ENCODE measurements at regions not wholly inside any gene's neighbourhood (a gene's known extent, or its start where the extent isn't known, plus 50 kb on each side); places are given as distances from the start of the nearest gene placed in this dataset.

DNA sequence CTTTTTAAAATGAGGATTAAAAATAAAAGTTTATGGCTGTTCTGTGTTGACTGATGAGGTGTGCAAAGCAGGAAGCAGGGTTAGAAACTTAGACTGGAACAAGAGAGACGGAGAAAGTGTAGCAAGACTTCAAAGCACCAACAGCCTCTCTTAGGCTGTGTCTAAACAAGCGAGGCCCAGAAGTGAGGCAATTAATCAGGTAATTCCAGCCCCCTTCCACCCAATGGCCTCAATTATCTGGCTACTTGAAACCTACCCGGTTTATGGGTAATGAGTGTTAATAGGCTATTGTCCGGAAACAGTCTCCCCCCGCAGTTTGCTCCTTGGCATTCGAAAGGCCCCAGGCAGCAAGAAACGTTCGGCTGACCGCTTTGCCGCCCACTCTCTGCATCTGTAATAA, 171.7 kb upstream of the MYCN start:
- ChIA-PET POLR2A (no interaction called here), CTCF (interaction anchor here (0.6 kb wide), 1 partner anchor 853 kb away, joined by 3 read pairs; no protein-coding TSS in a partner anchor)
- no peak for DNase-seq (ENCODE audit: low read depth, low spot score)
- H3K4me3 ChIP-seq (ENCODE audit: low read depth, low read length) = no peak overlapping the region
- peaks cover 33% of the 10 kb centered on the region for H3K9me3 ChIP-seq (ENCODE audit: control insufficient read depth, insufficient read depth, low read length)
- no peaks in the 10 kb centered on the region for H3K27me3 ChIP-seq (ENCODE audit: control insufficient read depth, insufficient read depth, low read length)
- no peak overlapping the region for H3K27ac ChIP-seq (ENCODE audit: low read depth, low read length)
- TF ChIP-seq, protein P1, sequence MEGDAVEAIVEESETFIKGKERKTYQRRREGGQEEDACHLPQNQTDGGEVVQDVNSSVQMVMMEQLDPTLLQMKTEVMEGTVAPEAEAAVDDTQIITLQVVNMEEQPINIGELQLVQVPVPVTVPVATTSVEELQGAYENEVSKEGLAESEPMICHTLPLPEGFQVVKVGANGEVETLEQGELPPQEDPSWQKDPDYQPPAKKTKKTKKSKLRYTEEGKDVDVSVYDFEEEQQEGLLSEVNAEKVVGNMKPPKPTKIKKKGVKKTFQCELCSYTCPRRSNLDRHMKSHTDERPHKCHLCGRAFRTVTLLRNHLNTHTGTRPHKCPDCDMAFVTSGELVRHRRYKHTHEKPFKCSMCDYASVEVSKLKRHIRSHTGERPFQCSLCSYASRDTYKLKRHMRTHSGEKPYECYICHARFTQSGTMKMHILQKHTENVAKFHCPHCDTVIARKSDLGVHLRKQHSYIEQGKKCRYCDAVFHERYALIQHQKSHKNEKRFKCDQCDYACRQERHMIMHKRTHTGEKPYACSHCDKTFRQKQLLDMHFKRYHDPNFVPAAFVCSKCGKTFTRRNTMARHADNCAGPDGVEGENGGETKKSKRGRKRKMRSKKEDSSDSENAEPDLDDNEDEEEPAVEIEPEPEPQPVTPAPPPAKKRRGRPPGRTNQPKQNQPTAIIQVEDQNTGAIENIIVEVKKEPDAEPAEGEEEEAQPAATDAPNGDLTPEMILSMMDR (IDR thresholded peaks at IDR 0.05; ENCODE audit: low read depth, low read length) = no peak

DNA sequence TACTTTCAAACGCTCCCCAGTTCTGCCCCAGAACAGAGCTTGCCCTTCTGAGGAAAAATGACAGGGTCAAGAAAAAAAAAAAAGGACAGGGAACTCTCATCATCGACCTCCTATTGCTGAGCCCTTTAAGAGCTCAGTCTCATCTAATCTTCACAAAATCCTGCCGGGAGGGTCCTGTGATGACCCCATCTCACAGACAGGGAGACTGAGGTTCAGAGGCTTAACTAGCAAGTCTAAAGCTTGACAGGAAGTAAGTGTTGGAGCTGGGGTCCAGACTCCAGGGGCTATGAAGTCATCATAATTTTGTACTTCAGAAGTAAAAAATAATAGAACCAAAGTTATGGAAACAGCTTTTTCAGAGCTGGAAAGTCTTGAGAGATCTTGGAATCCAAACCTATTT, 171.1 kb upstream of the MYCN start:
- ChIA-PET POLR2A (no interaction called here), CTCF (interaction anchor here (0.6 kb wide), 1 partner anchor 852 kb away, joined by 3 read pairs; no protein-coding TSS in a partner anchor)
- Histone ChIP-seq H3K27me3 (ENCODE audit: control insufficient read depth, insufficient read depth, low read length) (no peaks in the 10 kb centered on the region), H3K9me3 (ENCODE audit: control insufficient read depth, insufficient read depth, low read length) (peaks cover 33% of the 10 kb centered on the region), H3K4me3 (ENCODE audit: low read depth, low read length) (no peak overlapping the region), H3K27ac (ENCODE audit: low read depth, low read length) (no peak overlapping the region)
- no peak for DNase-seq (ENCODE audit: low read depth, low spot score)
- TF ChIP-seq, protein P1 (IDR thresholded peaks at IDR 0.05; ENCODE audit: low read depth, low read length) = no peak

DNA sequence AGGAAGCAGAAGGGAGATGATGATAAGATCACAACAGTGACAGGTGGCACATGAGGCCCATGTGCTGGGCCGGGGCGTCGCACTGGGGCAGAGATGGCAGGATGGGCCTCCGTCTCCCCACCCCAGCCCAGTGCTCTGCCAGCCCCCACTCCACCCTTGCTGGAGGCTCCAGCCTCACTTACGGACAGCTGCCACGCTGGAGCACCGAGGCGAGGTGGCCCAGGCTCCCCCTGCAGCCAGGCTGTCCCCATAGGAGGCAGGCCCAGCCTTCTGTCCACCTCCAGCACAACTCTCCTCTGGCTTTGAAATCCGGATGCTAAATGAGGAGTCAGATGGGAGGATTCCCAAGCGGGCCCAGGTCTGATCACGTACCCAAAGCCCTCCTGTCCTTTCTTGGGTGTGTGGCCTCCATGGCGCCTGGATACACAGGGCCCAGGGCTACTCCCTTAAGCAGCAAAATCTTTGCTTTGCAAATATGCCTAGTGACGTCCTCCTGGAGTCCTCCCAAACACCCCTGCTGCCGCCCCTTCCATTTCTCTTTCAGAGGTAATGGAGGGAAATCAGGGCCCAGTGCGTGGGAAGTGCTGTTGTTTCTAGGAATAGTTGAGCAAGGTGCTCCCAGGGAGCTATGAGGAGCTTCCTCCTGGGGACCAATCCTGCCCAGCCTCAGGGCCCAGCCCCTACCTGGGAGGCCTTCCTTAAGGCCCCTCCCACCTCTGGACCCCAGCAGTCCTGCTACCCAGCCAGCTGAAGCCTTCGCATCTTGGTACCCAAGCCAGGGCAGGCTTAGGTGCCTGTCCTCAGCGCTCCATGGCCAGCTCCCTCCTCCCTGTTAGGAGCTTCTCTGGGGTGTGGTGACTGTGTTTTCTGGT, 170.4 kb upstream of the MYCN start:
- POLR2A ChIA-PET = no interaction called here
- CTCF ChIA-PET = no interaction called here
- TF ChIP-seq, protein P1 (IDR thresholded peaks at IDR 0.05; ENCODE audit: low read depth, low read length) = no peak
- DNase-seq (ENCODE audit: low read depth, low spot score) = no peak
- no peak overlapping the region for H3K27ac ChIP-seq (ENCODE audit: low read depth, low read length)
- no peaks in the 10 kb centered on the region for H3K27me3 ChIP-seq (ENCODE audit: control insufficient read depth, insufficient read depth, low read length)
- H3K9me3 ChIP-seq (ENCODE audit: control insufficient read depth, insufficient read depth, low read length) = peaks cover 33% of the 10 kb centered on the region
- no peak overlapping the region for H3K4me3 ChIP-seq (ENCODE audit: low read depth, low read length)

DNA sequence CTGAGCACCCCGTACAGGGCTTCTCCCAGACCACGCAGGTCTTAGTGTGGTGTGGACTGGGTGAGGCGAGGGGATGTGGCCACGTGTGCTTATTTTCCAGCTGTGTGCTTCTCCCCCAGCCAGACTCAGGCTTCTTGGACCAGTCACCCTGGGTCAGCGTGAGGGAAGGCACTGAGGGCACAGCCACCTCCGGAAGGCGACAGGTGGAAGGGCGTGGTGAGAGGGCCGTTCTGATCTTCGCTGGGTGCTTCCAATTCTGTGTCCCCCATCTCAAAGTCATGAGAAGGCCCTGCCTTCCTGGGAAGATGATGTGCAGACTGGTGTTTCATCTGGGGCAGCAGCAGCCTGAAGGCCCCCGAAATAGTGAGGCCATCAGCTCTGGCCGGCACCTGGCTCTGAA, 169.7 kb upstream of the MYCN start:
- POLR2A ChIA-PET = no interaction called here
- Histone ChIP-seq H3K27ac (ENCODE audit: low read depth, low read length) (no peak overlapping the region), H3K4me3 (ENCODE audit: low read depth, low read length) (no peak overlapping the region), H3K9me3 (ENCODE audit: control insufficient read depth, insufficient read depth, low read length) (peaks cover 31% of the 10 kb centered on the region), H3K27me3 (ENCODE audit: control insufficient read depth, insufficient read depth, low read length) (no peaks in the 10 kb centered on the region)
- CTCF ChIA-PET = no interaction called here
- DNase-seq (ENCODE audit: low read depth, low spot score) = no peak
- TF ChIP-seq, protein P1 (IDR thresholded peaks at IDR 0.05; ENCODE audit: low read depth, low read length) = no peak

DNA sequence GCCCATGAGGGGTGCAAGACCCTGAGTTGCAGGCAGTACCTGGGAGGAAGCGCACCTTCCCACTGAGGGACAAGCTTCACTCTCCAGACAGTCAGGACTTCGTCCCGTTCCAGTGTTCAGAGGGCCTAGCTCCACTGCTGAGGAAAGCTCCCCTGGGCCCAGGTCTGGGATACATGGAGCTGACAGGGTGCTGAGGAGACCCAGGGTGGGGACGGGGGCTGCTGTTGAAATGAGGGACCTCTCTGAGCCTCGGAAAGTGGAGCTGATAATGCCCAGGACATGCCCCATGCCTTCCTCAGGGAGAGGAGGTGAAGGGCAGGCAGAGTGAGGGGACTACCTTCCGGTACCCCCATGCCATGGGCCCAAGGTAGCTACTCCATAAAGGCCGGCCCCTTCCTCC, 169.2 kb upstream of the MYCN start:
- Histone ChIP-seq H3K4me3 (ENCODE audit: low read depth, low read length) (no peak overlapping the region), H3K9me3 (ENCODE audit: control insufficient read depth, insufficient read depth, low read length) (peaks cover 26% of the 10 kb centered on the region), H3K27ac (ENCODE audit: low read depth, low read length) (no peak overlapping the region), H3K27me3 (ENCODE audit: control insufficient read depth, insufficient read depth, low read length) (no peaks in the 10 kb centered on the region)
- POLR2A ChIA-PET = no interaction called here
- DNase-seq (ENCODE audit: low read depth, low spot score) = no peak
- CTCF ChIA-PET = no interaction called here
- TF ChIP-seq, protein P1 (IDR thresholded peaks at IDR 0.05; ENCODE audit: low read depth, low read length) = no peak

All from AG04450 (cell line).